NCI-H526 treated with DMSO at 0.1 percent for 48 hours (cell line): ENCODE measurements at regions not wholly inside any gene's neighbourhood (a gene's known extent, or its start where the extent isn't known, plus 50 kb on each side); places are given as distances from the start of the nearest gene placed in this dataset.

ENCODE experiments used
- DNase-seq: peaks from one replicate; lab custom pipeline; 2025; lab: John Stamatoyannopoulos, UW

DNA sequence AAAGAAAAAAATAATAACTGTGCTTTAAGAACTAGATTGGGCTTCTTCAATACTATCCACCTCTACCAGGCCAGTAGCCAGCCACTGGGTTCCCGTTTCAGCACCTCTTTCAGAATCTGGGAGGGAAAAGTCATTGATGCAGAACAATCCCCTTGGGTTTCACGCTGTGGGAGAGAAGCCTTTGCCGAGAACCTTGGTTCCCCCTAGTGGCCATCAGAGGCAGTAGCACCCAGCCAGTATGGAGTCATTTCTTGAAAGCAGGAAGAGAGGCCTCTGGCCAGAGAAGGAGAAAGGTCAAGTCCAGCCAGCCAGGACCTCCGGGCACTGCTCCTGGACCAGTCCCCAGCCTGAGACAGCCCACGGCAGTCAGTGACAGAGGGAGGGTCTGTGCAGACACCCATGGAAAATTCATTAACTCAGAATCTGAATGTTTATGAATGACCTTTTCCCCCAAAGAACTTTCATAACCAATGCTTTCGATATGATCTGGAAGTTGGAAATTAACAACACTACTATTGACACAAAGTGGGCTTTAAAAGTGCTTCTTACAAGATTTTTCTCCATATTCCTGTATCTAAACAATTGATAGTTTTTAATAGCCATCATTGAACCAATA, 51.2 kb upstream of the CDH5 start:
- DNase-seq: peak; percentile 62

DNA sequence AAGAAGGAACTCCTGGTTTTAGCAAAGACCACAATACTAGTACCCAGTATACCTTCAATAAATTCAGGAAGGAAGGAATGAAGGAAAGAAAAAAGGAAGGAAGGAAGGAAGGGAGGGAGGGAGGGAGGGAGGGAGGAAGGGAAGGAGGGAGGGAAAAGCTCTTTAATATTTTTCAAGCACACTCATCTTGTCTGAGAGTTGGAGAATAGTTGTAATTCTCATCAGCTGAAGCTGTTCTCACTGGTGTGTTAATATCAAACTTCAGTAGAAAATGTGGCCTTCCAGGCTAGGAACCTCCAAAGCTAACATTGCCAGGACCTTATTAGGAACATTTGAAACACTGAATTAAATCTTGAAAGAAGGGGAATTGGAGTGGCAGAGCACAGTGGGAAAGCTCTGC, 55.2 kb upstream of the CDH5 start:
- no peak for DNase-seq

DNA sequence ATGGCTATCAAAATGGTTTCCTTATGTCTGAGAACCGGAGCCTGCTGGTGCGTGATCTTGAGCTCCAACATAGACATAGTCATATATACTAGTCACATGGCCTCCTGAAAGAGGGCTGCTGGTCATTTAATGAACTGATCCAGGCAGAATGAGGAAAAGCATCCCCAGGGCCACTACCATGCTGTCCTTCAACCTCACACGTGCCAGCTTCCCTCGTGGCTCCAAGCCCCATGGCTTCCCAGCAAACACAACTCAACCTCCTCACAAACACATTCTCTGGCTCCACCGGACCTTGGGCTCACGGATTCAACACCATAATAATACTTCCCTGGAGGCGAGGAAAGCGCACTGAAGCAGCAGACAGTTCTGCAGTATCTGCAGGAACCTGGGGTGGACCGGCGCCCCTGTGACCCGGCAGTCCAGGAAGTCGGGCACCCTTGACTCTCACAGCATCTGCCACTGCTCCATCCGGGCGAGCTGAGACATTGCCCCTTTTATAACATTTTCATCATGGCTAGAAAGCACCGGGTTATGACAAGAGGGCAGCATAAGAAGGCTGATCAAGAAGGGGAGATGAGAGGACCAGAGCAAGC, 57.2 kb upstream of the CDH5 start:
- DNase-seq: no peak

DNA sequence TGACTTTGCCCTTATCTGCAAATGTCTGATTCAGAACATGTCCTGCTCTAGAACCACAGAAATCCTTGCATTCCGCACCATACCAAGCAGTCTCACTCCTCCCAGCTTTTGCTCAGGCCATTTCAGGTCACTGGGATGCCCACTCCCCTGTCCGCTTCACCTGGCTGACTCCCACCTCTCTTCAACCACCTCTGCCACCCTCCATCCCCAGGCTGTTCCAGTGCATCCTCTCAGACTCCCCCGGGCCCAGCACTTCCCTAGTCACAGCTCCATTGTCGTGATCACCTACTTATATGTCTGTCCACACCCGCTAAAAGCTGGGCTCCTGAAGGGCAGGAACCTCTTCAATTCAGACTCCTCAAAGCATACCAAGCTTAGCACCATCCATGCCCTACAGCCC, 58.4 kb upstream of the CDH5 start:
- DNase-seq: no peak

DNA sequence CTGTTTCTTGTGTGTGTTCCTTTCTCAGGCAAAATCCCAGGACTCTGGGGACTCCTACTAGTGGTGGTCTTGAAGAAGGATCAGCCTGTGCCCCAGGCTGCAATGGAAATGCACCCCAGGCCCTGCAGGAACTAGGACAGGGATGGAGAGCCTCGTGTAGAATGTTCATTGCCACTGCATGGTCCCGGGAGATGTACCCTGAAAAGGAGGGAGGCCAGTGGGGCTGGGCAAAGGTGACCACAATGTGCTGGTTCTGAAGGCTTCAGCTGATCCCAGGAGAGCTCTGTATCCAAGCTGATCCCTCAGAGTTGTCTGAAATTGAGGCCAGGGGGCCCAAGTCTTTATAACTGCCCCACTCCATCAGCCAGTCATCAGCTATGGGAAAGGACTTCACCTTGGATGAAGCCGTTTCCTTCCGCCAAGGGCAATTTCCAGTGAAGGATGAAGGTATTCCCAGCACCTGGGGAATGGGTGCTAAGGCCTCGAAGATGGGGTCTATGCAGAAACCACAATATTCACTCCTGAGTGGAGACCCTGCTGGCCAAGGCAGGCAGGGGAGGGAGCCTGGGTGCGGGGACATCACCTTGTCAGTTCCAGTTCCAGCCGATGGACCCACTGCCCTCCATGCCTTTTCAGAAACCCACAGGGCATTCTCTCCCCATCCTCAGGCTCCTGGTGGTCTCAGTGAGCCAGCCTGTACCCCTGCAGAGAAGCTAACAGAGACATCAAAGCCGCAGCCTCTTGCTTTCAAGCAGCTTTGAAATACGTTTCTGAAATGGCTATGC, 59.9 kb upstream of the CDH5 start:
- no peak for DNase-seq

DNA sequence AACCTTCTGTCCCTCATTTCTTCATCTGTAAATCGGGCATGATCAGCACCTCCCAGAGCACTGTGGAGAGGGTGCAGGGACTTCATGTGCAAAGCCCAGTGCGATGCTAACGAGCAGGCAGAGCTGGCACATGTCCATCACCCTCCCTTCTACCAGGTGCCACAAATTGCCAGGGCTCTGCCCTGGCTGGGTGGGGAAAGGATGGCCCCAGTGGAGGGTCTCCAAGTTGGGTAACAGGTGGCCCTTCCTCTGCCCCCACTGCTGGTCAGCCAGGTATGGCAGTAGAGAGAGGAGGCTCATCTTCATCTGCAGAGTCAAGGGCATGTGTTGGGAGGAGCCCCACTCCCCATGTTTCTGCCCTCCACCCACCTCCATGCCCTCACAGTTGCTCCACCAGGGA, 61.5 kb upstream of the CDH5 start:
- no peak for DNase-seq

DNA sequence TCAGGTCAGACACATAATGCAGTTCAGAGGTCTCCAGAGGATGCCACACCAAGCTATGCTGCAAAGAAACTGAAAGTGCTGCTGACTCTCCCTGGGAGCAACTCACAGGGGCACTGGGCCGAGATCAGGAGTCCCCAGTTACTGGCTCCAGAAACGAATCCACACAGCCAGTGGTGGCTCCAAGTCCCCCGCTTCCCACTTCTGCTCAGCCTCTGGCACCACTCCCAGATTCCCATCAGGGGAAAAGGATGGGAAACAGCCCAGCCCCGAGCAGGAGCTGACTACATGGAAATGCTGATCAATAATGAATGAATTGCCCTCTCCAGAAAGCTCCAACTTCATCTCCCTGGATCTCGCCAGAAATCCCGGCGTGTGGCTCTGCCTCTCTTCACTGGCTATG, 62.3 kb upstream of the CDH5 start:
- DNase-seq: no peak

DNA sequence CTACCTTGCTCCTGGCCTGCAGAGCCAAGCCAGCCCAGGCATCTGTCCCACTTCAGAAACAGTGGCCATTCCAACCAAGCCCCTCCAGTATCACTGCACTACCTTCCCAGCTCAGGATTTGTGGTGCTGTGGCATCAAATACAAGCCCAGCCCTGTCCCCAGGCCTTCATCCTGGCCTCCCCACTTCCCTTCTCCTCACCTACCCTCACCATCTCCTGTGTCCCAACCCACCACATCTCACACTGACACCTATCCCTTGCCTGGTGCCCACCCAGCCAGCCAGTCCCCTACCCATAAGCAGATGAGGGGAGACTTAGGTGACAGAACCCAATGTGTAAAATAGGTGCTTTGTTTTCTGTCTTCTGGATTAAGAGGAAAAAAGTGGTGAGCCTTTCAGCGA, 66.0 kb upstream of the CDH5 start:
- DNase-seq: no peak

DNA sequence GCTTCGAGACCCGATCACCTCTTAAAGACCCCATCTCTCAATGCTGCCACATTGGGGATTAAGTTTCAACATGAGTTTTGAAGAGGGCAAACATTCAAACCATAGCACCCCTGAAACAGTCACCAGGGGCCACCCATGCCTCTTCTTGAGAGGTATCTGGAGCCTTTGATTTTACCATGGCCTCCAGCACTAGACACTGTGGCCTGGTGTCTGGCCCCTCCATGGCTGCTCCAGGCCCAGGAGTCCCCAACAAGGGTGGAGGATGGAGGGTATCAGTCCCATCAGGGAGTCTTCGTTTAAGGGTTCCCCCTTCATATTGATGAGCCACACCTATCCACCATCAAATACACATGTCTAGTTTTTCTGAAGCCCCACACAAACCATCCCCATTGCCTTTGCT, 66.5 kb upstream of the CDH5 start:
- DNase-seq: no peak

DNA sequence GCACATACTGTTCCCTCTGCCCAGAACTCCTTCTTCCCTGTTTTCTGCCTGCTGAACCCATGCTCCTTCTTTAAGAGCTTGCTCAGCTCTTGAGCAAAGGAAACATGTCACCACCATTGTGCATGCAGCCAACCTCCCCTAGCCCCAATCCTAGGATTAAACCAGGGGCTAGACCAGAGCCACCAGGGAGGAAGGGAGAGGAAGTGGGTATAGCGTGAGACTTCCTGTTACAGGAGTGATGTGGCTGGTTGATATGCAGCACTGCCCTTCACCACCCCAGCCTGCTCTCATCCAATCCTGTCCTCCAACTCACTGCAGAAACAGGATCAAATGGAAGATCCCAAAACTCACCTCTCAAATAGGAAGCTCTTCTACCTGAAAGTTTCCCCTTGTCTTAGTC, 67.1 kb upstream of the CDH5 start:
- no peak for DNase-seq

DNA sequence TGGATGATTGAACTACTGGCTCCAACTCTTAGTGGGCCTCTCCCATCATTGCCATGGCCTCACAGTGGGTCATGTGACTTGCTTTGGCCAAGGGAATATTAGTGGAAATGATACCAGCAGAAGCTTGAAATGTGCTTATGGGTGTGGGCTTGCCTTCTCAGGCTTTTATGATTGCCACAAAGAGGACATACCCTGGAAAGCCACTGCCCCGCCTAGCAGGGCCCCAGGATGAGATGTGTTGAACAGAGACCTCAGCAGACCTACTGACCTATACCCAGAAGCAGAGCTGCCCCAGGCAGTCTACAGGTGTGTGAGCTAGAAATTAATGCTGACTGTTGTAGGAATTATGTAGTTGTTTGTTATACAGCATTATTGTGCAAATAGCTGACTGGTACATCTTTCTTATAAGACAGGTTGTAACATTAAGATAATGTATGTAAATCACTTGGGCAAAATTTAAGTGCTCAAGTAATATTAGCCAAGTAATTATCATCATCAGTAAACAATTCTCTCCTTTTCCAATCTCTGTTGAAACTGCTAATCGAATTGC, 67.8 kb upstream of the CDH5 start:
- DNase-seq: no peak

DNA sequence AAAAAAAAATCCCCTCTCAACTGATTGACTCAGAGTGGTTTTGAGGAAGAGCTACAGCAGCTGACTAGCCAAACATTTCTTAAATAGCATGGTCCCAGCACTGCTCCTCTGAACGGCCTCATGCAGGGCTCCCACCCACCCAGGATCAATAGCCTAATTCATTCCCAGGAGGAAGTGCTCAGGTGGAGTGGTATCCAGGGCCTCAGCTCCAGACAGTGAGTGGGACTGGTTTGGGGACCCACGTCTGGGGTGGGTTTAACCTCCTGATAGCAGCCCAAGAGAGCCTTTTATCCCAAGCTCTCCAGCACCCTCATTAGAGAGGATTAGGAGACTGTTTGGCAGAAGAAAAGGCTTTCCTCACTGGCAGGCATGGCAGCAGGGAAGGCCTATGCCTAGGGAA, 68.5 kb upstream of the CDH5 start:
- no peak for DNase-seq

DNA sequence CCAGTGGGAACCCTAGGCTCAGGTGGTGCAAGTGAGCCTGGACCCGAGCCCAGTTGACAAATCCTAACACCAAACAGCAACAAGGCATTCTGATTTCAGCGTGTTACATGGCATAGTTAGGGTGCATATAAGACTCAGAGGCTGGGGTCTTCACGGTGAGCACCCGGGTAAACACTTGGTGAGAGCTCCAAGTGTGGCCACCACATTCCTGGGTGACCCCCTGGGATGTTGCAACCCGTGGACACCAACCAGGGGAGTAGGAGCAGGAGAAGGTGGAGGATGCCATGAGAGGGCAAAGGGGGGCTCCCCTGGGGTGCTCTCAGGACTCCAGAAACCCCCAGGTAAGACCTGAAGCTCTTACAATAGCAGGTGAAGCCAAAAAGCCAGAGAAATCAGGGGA, 69.9 kb upstream of the CDH5 start:
- DNase-seq: no peak

DNA sequence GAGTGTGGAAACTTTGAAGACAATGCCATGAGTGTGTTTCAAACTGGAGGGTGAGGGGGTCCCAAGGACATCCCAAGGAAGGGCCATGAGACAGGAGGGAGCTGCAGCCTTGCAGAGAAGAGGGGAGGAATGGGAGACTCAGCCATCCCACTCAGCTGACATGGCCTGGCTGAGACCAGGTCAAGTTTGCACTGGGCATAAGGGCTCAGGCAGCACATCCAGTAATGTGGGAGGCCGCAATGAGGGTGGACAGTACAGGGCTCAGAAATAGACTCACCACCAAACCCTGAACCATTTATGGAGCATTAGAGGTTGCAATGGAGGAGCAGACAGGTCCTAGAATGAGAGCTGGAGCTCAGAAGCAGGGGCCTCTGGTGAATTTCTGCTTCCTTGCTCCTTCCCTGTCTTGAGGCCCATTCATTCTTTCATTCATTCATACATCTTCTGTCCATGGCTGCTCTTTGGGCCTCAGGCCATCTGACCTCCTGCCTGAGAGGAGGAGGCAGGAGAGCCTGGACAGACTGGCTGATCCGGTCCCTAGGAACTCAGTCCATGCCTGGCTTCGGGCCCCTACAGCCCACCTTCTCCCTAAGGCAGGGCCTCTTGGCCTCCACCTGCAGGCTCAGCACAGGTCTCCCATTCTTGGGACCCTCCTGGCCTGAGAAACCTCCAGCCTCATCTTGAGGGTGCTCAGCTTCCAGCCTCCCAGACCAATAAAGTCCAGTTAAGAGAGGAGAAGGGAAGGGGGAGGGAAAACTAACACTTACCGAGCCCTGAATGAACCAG, 70.5 kb upstream of the CDH5 start:
- DNase-seq: no peak

DNA sequence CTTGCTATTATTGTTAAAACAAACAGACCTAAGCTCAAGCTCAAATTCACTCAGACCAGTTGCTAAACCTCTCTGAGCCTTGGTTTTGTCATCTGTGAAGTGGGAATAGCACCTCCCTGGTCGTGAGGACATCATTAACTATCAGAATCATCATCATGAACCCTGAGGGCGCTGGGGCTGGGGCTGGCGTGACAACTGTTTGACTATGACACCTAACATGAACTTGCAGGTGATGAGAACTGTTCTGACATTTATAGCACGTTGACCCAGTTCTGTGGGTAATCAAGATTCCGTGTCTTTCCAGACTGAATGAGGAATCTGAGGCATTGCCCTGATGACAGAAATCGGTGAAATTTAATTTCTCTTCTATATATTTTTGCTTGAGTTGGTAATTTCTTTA, 71.3 kb upstream of the CDH5 start:
- no peak for DNase-seq

DNA sequence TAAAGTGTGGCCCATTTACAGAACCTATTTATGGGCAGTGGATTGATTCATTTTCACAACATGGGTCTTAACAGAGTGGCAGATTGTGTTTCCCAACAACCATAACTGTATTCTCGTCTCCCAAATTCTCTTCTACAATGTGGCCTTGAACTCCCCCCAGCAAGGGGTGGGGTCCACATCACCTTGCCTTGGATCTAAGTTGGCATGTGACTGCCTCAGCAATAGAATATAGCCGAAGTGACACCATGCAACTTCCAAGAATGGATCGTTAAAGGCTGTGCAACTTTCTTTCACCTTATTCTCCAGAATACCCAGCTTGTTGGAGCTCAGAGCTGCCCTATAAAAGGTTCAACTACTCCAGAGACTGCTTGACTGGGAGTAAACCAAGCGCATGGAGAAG, 72.0 kb upstream of the CDH5 start:
- DNase-seq: no peak

DNA sequence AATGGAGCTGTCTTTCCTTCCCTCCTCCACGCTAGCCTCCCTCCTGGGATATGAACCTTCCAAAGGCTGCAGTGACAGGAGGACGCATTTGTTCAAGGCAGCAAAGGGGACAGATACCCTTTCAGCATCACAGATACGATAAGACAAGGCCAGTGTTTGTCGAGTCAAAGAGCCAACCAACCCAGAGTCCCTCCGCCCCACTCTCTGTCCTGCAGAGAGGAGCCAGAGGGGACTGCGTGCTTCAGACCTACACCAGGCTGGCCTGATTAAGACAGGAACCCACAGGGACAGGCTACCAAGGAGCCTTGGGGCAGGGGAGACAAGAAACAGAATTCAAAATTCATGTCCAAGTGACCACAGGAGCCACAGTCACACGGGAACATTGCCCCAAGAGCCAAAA, 72.6 kb upstream of the CDH5 start:
- no peak for DNase-seq

DNA sequence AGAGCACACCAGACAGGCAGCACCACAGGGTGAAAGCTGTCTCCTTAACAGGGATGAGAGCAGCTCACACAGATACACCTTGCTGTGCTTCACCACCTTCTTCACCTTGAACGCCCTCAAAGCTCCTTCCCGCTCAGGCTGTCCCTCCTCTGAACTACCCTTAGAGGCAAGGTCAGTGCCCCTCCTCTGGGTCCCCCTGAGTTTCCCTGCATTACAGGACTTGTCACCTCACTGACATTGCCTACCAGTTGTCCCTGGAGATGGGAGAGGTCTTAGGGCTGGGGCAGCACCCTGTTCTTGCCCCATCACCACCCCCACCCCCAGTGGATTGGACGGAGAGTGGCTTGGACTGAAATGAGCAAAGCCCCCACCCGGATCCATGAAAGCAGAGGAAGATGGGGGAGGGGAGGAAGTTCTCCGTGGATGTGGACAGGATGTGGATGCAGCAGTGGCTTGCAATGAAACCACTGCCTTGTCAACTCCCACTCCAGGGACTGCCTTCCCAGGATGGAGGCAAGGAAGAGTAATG, 73.2 kb upstream of the CDH5 start:
- no peak for DNase-seq

DNA sequence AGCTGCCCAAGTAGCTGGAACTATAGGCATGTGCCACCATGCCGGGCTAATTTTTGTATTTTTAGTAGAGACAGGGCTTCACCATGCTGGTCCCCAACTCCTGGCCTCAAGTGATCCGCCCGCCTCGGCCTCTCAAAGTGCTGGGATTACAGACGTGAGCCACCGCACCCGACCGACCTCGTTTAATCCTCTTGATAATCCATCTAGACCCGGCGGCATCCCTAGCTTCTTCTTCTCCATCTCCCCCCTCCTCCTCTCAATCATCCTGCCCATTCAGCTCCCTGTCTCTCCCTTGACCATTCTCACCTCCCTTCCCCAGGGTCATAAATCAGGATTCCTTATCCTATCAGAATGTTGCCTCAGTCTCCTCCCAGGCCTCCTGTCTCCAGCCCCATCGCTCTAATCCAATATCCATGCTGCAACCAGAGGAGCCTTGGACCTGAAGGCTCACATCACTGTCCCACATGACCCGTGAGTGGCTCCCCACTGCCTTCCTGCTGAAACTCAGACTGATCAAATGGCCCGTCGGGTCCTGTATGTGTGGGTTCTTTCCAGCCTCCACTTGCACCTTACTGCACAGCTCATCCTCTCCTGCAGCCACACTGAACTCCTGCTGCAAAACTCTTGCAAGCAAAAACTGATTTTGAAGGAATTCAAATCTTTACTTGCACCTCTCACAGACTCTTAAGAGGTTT, 74.1 kb upstream of the CDH5 start:
- no peak for DNase-seq

DNA sequence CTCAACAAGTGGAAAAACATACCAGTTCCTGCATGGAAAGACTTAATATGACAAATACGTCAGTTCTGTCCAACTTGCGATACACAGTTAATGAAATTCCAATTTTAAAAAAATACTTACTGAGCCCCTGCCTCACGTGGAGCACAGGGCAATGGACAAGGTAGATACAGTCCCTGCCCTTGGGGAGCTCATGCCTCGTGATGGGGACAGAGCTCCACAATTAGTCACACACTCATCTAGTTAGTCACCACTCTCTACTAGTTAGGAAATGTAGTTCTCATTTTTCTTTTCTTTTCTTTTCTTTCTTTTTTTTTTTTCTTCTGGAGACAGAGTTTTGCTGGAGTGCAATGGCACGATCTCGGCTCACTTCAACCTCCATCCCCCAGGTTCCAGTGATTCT, 74.7 kb upstream of the CDH5 start:
- DNase-seq: no peak

DNA sequence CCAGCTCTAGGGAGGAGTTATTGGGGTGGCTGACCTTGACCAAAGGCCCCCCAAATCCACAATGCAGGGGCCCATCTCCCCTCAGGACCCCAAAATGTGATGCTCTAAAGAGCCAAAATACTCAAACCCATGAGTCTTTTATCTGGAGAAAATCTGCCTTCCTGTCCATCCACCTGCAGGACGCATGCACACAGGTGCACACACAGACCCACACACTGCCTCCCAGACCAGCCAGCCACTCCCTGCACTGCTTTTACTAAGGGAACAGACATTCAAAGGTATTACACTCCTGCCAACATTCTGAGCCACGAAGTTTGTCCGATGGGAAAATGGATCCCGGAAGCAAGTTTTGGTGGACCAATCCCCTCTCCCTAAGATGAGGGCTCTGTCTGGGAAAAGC, 76.1 kb upstream of the CDH5 start:
- DNase-seq: no peak

DNA sequence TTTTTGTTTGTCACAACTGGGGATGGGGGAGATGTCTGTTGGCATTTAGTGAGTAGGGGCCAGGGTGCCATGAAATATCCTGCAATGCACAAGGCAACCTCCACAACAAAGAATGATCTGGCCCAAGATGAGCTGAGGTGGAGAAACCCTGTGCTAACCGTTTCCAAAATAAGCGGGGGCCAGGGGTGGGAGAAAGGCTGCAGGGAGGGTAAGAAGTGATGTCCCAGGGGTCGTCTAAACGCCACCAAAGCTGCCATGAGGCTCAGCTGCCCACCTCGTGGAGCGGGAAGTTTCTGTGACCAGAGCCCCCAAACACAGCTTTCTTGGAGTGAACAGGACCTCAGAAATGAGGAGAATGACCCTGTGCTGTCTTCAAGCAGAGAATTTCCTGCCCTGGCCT, 76.5 kb upstream of the CDH5 start:
- DNase-seq: no peak
